ENCODE measurements at regions not wholly inside any gene's neighbourhood (a gene's known extent, or its start where the extent isn't known, plus 50 kb on each side); places are given as distances from the start of the nearest gene placed in this dataset.

DNA sequence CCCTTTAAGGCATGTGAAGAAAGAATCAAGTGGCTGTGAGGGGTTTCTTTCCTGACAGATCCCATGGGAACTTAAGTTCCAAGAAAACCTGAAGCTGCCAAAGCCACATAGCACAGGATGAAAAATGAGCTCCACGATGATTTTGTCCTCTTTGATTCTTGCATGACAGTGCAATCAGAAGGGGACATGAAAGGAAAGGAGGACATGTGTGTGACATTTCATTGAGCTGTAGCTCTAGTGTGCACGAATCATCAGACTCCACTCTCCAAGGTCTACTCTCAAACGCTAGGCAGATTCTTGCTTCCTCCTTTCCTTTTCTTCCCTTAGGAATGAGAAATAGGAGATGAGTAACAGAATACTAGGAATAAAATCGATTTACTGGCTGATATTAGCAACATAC lies 142.0 kb downstream of the ZNF608 start:
- BruUV-seq (replicated peaks), result no TSS peak
- Histone ChIP-seq H3K4me2 (ENCODE audit: low read length) (no peak overlapping the region), H3K9me2 (ENCODE audit: insufficient read depth, low read length) (no peaks in the 10 kb centered on the region), H3K36me3 (ENCODE audit: insufficient read depth, low read length) (no peaks in the 10 kb centered on the region), H3K4me1 (ENCODE audit: insufficient read depth, low read length, poor library complexity, severe bottlenecking) (peaks cover 13% of the 10 kb centered on the region), H3K4me3 (ENCODE audit: low read depth, low read length, poor library complexity, severe bottlenecking) (no peak overlapping the region), H4K20me1 (ENCODE audit: insufficient read depth, low read length) (no peaks in the 10 kb centered on the region), H2AFZ (ENCODE audit: low read length) (no peak overlapping the region), H3K79me2 (ENCODE audit: insufficient read depth, low read depth, low read length) (no peaks in the 10 kb centered on the region), H3K27ac (ENCODE audit: low read depth, low read length, poor library complexity, severe bottlenecking) (no peak overlapping the region), H3K9me3 (ENCODE audit: low read length) (no peaks in the 10 kb centered on the region)
- intact Hi-C loops (cut with micrococcal nuclease; ENCODE audit: unreplicated experiment), result no loop called here
- TF ChIP-seq EZH2phosphoT487 (IDR thresholded peaks at IDR 0.05; ENCODE audit: borderline replicate concordance, low read depth, low read length), result no peak
- TF ChIP-seq, protein P1, sequence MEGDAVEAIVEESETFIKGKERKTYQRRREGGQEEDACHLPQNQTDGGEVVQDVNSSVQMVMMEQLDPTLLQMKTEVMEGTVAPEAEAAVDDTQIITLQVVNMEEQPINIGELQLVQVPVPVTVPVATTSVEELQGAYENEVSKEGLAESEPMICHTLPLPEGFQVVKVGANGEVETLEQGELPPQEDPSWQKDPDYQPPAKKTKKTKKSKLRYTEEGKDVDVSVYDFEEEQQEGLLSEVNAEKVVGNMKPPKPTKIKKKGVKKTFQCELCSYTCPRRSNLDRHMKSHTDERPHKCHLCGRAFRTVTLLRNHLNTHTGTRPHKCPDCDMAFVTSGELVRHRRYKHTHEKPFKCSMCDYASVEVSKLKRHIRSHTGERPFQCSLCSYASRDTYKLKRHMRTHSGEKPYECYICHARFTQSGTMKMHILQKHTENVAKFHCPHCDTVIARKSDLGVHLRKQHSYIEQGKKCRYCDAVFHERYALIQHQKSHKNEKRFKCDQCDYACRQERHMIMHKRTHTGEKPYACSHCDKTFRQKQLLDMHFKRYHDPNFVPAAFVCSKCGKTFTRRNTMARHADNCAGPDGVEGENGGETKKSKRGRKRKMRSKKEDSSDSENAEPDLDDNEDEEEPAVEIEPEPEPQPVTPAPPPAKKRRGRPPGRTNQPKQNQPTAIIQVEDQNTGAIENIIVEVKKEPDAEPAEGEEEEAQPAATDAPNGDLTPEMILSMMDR (conservative IDR thresholded peaks at IDR 0.05; ENCODE audit: low read length), result no peak
- POLR2A ChIA-PET, result interaction anchor here (0.5 to 1.6 kb wide), 4 partner anchors 9 to 116 kb away, joined by 3 to 9 read pairs (median 4); no protein-coding TSS in a partner anchor
- DNase-seq (ENCODE audit: low spot score), result no peak
- CTCF ChIA-PET (ENCODE audit: unreplicated experiment), result no interaction called here

DNA sequence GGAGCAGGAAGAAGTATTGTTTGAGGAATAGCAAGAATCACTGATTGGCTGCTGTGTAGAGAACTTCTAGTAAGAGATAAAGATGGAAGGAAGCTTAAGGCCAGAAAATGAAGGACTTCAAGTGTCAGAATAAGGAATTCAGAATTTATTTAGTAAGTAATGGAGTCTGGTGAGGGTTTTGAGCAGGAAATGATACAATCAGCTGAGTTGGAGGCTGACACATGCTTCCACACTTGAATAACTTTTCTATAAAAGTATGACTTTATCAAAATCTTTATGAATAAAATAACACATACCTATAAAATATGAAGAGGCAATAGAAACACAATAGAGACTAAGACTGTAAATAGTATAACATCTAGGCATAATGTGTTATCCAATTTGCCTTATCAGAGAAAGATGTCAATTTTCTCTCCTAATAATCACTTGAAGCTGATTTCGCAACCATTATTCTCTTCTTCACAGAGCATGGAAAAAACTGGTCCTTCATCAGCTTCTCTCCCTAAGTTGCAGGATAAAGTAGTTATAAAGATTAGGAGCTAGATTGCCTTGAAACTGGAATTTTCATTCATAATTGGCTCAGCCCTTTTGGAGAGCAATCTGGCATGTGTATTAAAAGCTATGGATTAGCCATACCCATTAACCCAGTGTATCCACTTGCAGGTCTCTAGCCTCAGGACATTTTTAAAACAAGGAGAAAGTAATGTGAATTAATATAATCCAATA lies 143.4 kb downstream of the ZNF608 start:
- Histone ChIP-seq H3K9me3 (ENCODE audit: low read length) (no peaks in the 10 kb centered on the region), H3K27ac (ENCODE audit: low read depth, low read length, poor library complexity, severe bottlenecking) (no peak overlapping the region), H3K9me2 (ENCODE audit: insufficient read depth, low read length) (no peaks in the 10 kb centered on the region), H2AFZ (ENCODE audit: low read length) (no peak overlapping the region), H3K36me3 (ENCODE audit: insufficient read depth, low read length) (no peaks in the 10 kb centered on the region), H3K4me3 (ENCODE audit: low read depth, low read length, poor library complexity, severe bottlenecking) (no peak overlapping the region), H3K79me2 (ENCODE audit: insufficient read depth, low read depth, low read length) (no peaks in the 10 kb centered on the region), H3K4me2 (ENCODE audit: low read length) (no peak overlapping the region), H4K20me1 (ENCODE audit: insufficient read depth, low read length) (no peaks in the 10 kb centered on the region), H3K4me1 (ENCODE audit: insufficient read depth, low read length, poor library complexity, severe bottlenecking) (peaks cover 23% of the 10 kb centered on the region)
- POLR2A ChIA-PET, result interaction anchor here (0.7 to 1.6 kb wide), 4 partner anchors 11 to 516 kb away, joined by 3 to 8 read pairs (median 4); no protein-coding TSS in a partner anchor
- DNase-seq (ENCODE audit: low spot score), result no peak
- CTCF ChIA-PET (ENCODE audit: unreplicated experiment), result no interaction called here
- BruUV-seq (replicated peaks), result no TSS peak
- TF ChIP-seq, protein P1 (conservative IDR thresholded peaks at IDR 0.05; ENCODE audit: low read length), result no peak
- no peak for TF ChIP-seq EZH2phosphoT487 (IDR thresholded peaks at IDR 0.05; ENCODE audit: borderline replicate concordance, low read depth, low read length)
- intact Hi-C loops (cut with micrococcal nuclease; ENCODE audit: unreplicated experiment), result no loop called here
